B cell (primary cell): ENCODE measurements at regions not wholly inside any gene's neighbourhood (a gene's known extent, or its start where the extent isn't known, plus 50 kb on each side); places are given as distances from the start of the nearest gene placed in this dataset.

Experiments
- ATAC-seq: fragments of 200-7000 bp; cut with Tn5 transposase; one replicate; pipeline ENCODE4 v1.10.0; 2021; ENCODE audit warnings: low read depth, mild to moderate bottlenecking, moderate number of reproducible peaks, moderate library complexity
- CTCF ChIA-PET: fragments of 350-600 bp; sonication (Branson Sonifier 250); formaldehyde crosslinking; loops from one replicate; lab custom pipeline; 2021; ENCODE audit warnings: antibody characterized with exemption, inconsistent platforms; lab: Charles Lee
- POLR2A ChIA-PET: fragments of 350-600 bp; sonication (Branson Sonifier 250); formaldehyde crosslinking; loops from one replicate; lab custom pipeline; 2021; ENCODE audit warnings: antibody characterized with exemption; lab: Charles Lee
- DNase-seq: peaks from one replicate; pipeline ENCODE4 v3.0.0; 2013
- H2AFZ ChIP-seq: 2 replicates; pipeline ENCODE4 v1.6.1; 2012; ENCODE audit warnings: mild to moderate bottlenecking, low read depth, low read length; ENCODE audit not compliant: insufficient read depth, poor library complexity, severe bottlenecking
- H3K27ac ChIP-seq, 2 donors: 1 replicate in 1 of 2; 2 replicates in 1 of 2; pipeline ENCODE4 v1.5.1; 2012 to 2013; ENCODE audit warnings: low read length in 2 of 2, mild to moderate bottlenecking in 2 of 2, moderate library complexity in 1 of 2
- H3K27me3 ChIP-seq, 4 experiments: fragments of 200-600 bp in 1 of 4; sonication (generic) in 1 of 4; replicated peaks in 1 of 4; 1 replicate in 2 of 4; 2 replicates in 2 of 4; pipeline versions ENCODE4 v1.6.1 to v1.7.0; 2013 to 2016; ENCODE audit warnings: low read length in 3 of 4, mild to moderate bottlenecking in 2 of 4, mixed read lengths in 1 of 4, moderate library complexity in 1 of 4; ENCODE audit not compliant: insufficient read depth in 4 of 4, control insufficient read depth in 3 of 4; ENCODE audit errors: control extremely low read depth in 1 of 4
- H3K36me3 ChIP-seq, 2 experiments: replicated peaks in 1 of 2; 1 replicate in 1 of 2; 2 replicates in 1 of 2; pipeline versions ENCODE4 v1.6.1 to v1.7.1; 2013; ENCODE audit warnings: low read length in 1 of 2; ENCODE audit not compliant: insufficient read depth in 2 of 2, control insufficient read depth in 1 of 2; ENCODE audit errors: control extremely low read depth in 1 of 2, extremely low read depth in 1 of 2
- H3K4me1 ChIP-seq, 2 donors: fragments of 200-600 bp in 1 of 2; sonication (generic) in 1 of 2; 1 replicate in 1 of 2; 2 replicates in 1 of 2; pipeline versions ENCODE4 v1.5.1 to v1.6.1; 2013 to 2017; ENCODE audit warnings: low read length in 2 of 2; ENCODE audit not compliant: control insufficient read depth in 2 of 2, insufficient read depth in 2 of 2
- H3K4me2 ChIP-seq: replicated peaks from 2 replicates; pipeline ENCODE3; 2012; ENCODE audit warnings: mild to moderate bottlenecking, low read depth, low read length; ENCODE audit not compliant: poor library complexity, severe bottlenecking
- H3K4me3 ChIP-seq, 5 experiments: fragments of 200-600 bp in 1 of 5; sonication (generic) in 1 of 5; 1 replicate in 3 of 5; 2 replicates in 2 of 5; pipeline versions ENCODE4 v1.5.1 to v1.7.0; 2011 to 2016; ENCODE audit warnings: low read length in 4 of 5, mild to moderate bottlenecking in 4 of 5, low read depth in 2 of 5, control low read depth in 1 of 5, moderate library complexity in 1 of 5; ENCODE audit not compliant: insufficient read depth in 1 of 5; ENCODE audit errors: control extremely low read depth in 1 of 5, extremely low read depth in 1 of 5
- H3K79me2 ChIP-seq: fragments of 200-600 bp; sonication (generic); one replicate; pipeline ENCODE4 v1.6.0; 2016; ENCODE audit warnings: low read length; ENCODE audit not compliant: control insufficient read depth, insufficient read depth
- H3K9ac ChIP-seq: fragments of 200-600 bp; sonication (generic); 2 replicates; pipeline ENCODE4 v1.6.1; 2017; ENCODE audit warnings: mild to moderate bottlenecking, low read length, moderate library complexity
- H3K9me3 ChIP-seq, 3 donors: one replicate each; pipeline versions ENCODE4 v1.6.1 to v1.7.1; 2013; ENCODE audit warnings: low read length in 2 of 3; ENCODE audit not compliant: control insufficient read depth in 2 of 3, insufficient read depth in 1 of 3; ENCODE audit errors: control extremely low read depth in 1 of 3
- H4K20me1 ChIP-seq: 2 replicates; pipeline ENCODE4 v1.6.0; 2012; ENCODE audit warnings: mild to moderate bottlenecking, low read length; ENCODE audit not compliant: insufficient read depth, control insufficient read depth, poor library complexity, severe bottlenecking
- H3K27ac Mint-ChIP-seq: one replicate; pipeline ENCODE4 v1.8.0; 2021; ENCODE audit warnings: mixed read lengths
- H3K27me3 Mint-ChIP-seq: one replicate; pipeline ENCODE4 v1.8.0; 2021; ENCODE audit warnings: mixed read lengths
- H3K4me1 Mint-ChIP-seq: one replicate; pipeline ENCODE4 v1.8.0; 2021; ENCODE audit warnings: mixed read lengths
- H3K4me3 Mint-ChIP-seq: one replicate; pipeline ENCODE4 v1.8.0; 2021; ENCODE audit warnings: mixed read lengths
- H3K9me3 Mint-ChIP-seq: one replicate; pipeline ENCODE4 v1.8.0; 2022; ENCODE audit warnings: mixed read lengths; ENCODE audit not compliant: insufficient read depth
- EZH2 ChIP-seq: IDR thresholded peaks from 2 replicates; pipeline ENCODE4 v1.6.1; 2012; ENCODE audit warnings: borderline replicate concordance, low read depth, mild to moderate bottlenecking, moderate library complexity, low read length; ENCODE audit not compliant: insufficient read depth, poor library complexity, severe bottlenecking
- WGBS: methylation state at CpG from one replicate; pipeline ENCODE4 v1.1.5; 2013; ENCODE audit warnings: missing lambda C conversion rate; ENCODE audit not compliant: insufficient coverage; 5-methylcytosine and 5-hydroxymethylcytosine counted together
- intact Hi-C: fragments of 100-400 bp; cut with micrococcal nuclease; formaldehyde crosslinking; loops from one replicate; pipeline ENCODE4 v1.10.0; 2022
- TF ChIP-seq, protein P1 (sequence below): fragments of 200-600 bp; IDR thresholded peaks from one replicate; pipeline ENCODE4 v1.8.0; 2022; ENCODE audit warnings: antibody characterized with exemption, mild to moderate bottlenecking

DNA sequence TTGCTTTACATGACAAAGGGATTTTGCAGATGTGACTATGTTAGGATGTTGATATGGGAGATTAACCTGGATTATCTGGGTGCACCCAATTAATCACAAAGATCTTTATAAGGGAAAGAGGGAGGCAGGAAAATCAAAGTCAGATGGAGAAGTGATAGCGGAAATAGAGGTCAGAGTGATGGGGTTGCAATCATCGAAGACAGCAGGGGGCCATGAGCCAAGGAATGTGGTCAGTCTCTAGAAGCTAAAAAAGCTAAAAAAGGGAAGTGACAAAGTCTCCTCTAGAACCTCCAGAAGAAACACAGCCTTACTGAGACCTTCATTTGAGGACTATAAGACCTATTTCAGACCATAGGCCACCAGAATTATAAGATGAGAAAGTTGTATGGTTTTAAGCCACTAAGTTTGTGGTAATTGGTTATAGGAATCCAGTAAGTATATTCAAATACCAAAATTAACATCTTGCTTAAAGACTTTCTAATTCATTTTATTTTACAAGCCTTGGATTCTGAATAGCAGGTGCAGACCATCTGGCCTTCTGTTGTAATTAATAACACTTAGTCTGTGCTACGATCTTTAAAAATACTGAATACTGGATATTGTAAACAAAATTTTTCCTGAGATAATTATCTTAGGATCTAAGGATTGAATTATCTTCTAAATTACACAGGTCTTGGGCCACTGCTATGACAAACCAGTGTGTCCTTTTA, 493.4 kb upstream of the PCDH20 start:
- POLR2A ChIA-PET = no interaction called here
- CTCF ChIA-PET = no interaction called here
- TF ChIP-seq, protein P1, sequence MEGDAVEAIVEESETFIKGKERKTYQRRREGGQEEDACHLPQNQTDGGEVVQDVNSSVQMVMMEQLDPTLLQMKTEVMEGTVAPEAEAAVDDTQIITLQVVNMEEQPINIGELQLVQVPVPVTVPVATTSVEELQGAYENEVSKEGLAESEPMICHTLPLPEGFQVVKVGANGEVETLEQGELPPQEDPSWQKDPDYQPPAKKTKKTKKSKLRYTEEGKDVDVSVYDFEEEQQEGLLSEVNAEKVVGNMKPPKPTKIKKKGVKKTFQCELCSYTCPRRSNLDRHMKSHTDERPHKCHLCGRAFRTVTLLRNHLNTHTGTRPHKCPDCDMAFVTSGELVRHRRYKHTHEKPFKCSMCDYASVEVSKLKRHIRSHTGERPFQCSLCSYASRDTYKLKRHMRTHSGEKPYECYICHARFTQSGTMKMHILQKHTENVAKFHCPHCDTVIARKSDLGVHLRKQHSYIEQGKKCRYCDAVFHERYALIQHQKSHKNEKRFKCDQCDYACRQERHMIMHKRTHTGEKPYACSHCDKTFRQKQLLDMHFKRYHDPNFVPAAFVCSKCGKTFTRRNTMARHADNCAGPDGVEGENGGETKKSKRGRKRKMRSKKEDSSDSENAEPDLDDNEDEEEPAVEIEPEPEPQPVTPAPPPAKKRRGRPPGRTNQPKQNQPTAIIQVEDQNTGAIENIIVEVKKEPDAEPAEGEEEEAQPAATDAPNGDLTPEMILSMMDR = no peak
- no peak for TF ChIP-seq EZH2
- Histone ChIP-seq H3K79me2 (no peaks in the 10 kb centered on the region), H3K36me3 (no peaks in the 10 kb centered on the region), H3K9ac (no peak overlapping the region), H4K20me1 (no peaks in the 10 kb centered on the region), H2AFZ (no peak overlapping the region), H3K4me3 (no peak overlapping the region), H3K4me2 (no peak overlapping the region), H3K4me1 (no peaks in the 10 kb centered on the region), H3K27me3 (no peaks in the 10 kb centered on the region), H3K27ac (no peak overlapping the region), H3K9me3 (no peaks in the 10 kb centered on the region)
- DNase-seq = no peak
- no peak overlapping the region for H3K27ac Mint-ChIP-seq
- no peak for ATAC-seq
- H3K27me3 Mint-ChIP-seq = no peaks in the 10 kb centered on the region
- intact Hi-C loops = no loop called here
- H3K9me3 Mint-ChIP-seq = no peaks in the 10 kb centered on the region
- 100% methylated on average over 1 of the region's 3 CpGs for WGBS
- H3K4me3 Mint-ChIP-seq = no peak overlapping the region
- H3K4me1 Mint-ChIP-seq = no peaks in the 10 kb centered on the region

DNA sequence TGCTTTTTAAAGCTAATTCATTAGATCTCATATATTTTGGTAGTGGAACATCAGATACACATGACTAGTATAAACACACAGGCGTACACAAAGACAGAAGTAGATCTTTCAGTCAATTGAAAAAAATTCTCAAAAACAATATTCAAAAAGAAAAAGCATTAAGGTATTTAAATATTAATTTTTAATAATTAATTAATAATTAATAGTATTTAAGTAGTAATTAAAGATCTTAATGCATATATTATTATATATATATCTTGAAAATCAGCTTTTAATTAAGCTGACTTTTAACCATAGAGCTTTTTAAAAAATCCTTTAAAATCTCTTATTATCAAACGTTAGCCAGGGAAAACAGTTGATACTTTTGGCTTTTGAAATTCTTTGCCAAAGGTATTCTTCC, 489.4 kb upstream of the PCDH20 start:
- no peaks in the 10 kb centered on the region for H3K4me1 ChIP-seq
- no peaks in the 10 kb centered on the region for H3K4me1 Mint-ChIP-seq
- no peak overlapping the region for H2AFZ ChIP-seq
- no peak overlapping the region for H3K27ac Mint-ChIP-seq
- POLR2A ChIA-PET = no interaction called here
- H3K27ac ChIP-seq = no peak overlapping the region
- no peaks in the 10 kb centered on the region for H3K79me2 ChIP-seq
- peaks cover 0 to 6% (median 0%) of the 10 kb centered on the region in 3 donors for H3K9me3 ChIP-seq
- no peak overlapping the region for H3K4me3 ChIP-seq
- ATAC-seq (no peak), DNase-seq (no peak)
- H3K4me3 Mint-ChIP-seq = no peak overlapping the region
- no peak overlapping the region for H3K9ac ChIP-seq
- H3K27me3 ChIP-seq = no peaks in the 10 kb centered on the region
- no CpG with 5 or more reads among the region's 2 CpGs for WGBS
- H3K4me2 ChIP-seq = no peak overlapping the region
- no peaks in the 10 kb centered on the region for H3K36me3 ChIP-seq
- no peaks in the 10 kb centered on the region for H4K20me1 ChIP-seq
- TF ChIP-seq, protein P1 = no peak
- TF ChIP-seq EZH2 = no peak
- CTCF ChIA-PET = no interaction called here
- intact Hi-C loops = no loop called here
- H3K9me3 Mint-ChIP-seq = no peaks in the 10 kb centered on the region
- no peaks in the 10 kb centered on the region for H3K27me3 Mint-ChIP-seq
